ENCODE measurements at regions not wholly inside any gene's neighbourhood (a gene's known extent, or its start where the extent isn't known, plus 50 kb on each side); places are given as distances from the start of the nearest gene placed in this dataset.

- peak; percentile 32 for DNase-seq (ENCODE audit: low read depth)
Observed at GRCh38 chr15:29556380-29556779, 265.9 kb downstream of the TJP1 start.

- DNase-seq (ENCODE audit: low read depth), result no peak
Observed at GRCh38 chr15:29554531-29554930, 267.7 kb downstream of the TJP1 start.

GRCh38 chr15:29550834-29551465 lies 271.3 kb downstream of the TJP1 start:
- no peak for DNase-seq (ENCODE audit: low read depth)

- DNase-seq (ENCODE audit: low read depth), result no peak
Observed at GRCh38 chr15:29548006-29548405, 274.3 kb downstream of the TJP1 start.

- DNase-seq (ENCODE audit: low read depth), result no peak
Observed at GRCh38 chr15:29544513-29545128, 275.0 kb upstream of the NSMCE3 start.

- no peak for DNase-seq (ENCODE audit: low read depth)
Observed at GRCh38 chr15:29542994-29543393, 273.4 kb upstream of the NSMCE3 start.

- DNase-seq (ENCODE audit: low read depth), result no peak
Observed at GRCh38 chr15:29541309-29541708, 271.7 kb upstream of the NSMCE3 start.

GRCh38 chr15:29540479-29540878 lies 270.9 kb upstream of the NSMCE3 start:
- DNase-seq (ENCODE audit: low read depth), result no peak

- no peak for DNase-seq (ENCODE audit: low read depth)
Observed at GRCh38 chr15:29539736-29540135, 270.1 kb upstream of the NSMCE3 start.

GRCh38 chr15:29538044-29538443 lies 268.4 kb upstream of the NSMCE3 start:
- no peak for DNase-seq (ENCODE audit: low read depth)

- no peak for DNase-seq (ENCODE audit: low read depth)
Observed at GRCh38 chr15:29535952-29536351, 266.3 kb upstream of the NSMCE3 start.

- no peak for DNase-seq (ENCODE audit: low read depth)
Observed at GRCh38 chr15:29534378-29534777, 264.8 kb upstream of the NSMCE3 start.

- no peak for DNase-seq (ENCODE audit: low read depth)
Observed at GRCh38 chr15:29533647-29534046, 264.0 kb upstream of the NSMCE3 start.

- no peak for DNase-seq (ENCODE audit: low read depth)
Observed at GRCh38 chr15:29532296-29532695, 262.7 kb upstream of the NSMCE3 start.

GRCh38 chr15:29530966-29531365 lies 261.3 kb upstream of the NSMCE3 start:
- DNase-seq (ENCODE audit: low read depth), result no peak

GRCh38 chr15:29529043-29529442 lies 259.4 kb upstream of the NSMCE3 start:
- DNase-seq (ENCODE audit: low read depth), result no peak

- DNase-seq (ENCODE audit: low read depth), result no peak
Observed at GRCh38 chr15:29528276-29528675, 258.7 kb upstream of the NSMCE3 start.

- no peak for DNase-seq (ENCODE audit: low read depth)
Observed at GRCh38 chr15:29526802-29527201, 257.2 kb upstream of the NSMCE3 start.

- no peak for DNase-seq (ENCODE audit: low read depth)
Observed at GRCh38 chr15:29522373-29523276, 253.0 kb upstream of the NSMCE3 start.

GRCh38 chr15:29518442-29518841 lies 248.8 kb upstream of the NSMCE3 start:
- DNase-seq (ENCODE audit: low read depth), result no peak

GRCh38 chr15:29517829-29518228 lies 248.2 kb upstream of the NSMCE3 start:
- DNase-seq (ENCODE audit: low read depth), result no peak

- DNase-seq (ENCODE audit: low read depth), result no peak
Observed at GRCh38 chr15:29516929-29517328, 247.3 kb upstream of the NSMCE3 start.

GRCh38 chr15:29514926-29515325 lies 245.3 kb upstream of the NSMCE3 start:
- no peak for DNase-seq (ENCODE audit: low read depth)

Measured in GM04504 (cell line).